GM13977 (cell line): ENCODE measurements at regions not wholly inside any gene's neighbourhood (a gene's known extent, or its start where the extent isn't known, plus 50 kb on each side); places are given as distances from the start of the nearest gene placed in this dataset.

ENCODE experiments used
- DNase-seq: peaks from one replicate; pipeline ENCODE4 v3.0.0; 2012; ENCODE audit warnings: low spot score
- in situ Hi-C: fragments of 300-500 bp; cut with MboI; formaldehyde crosslinking; loops from one replicate; pipeline ENCODE4 v1.12.0; 2022; ENCODE audit warnings: low sequenced_read_pairs, low pct_unique_long_range_greater_than_20kb, mixed read lengths, inconsistent platforms; ENCODE audit not compliant: unreplicated experiment
- TF ChIP-seq, protein P1 (sequence below): IDR thresholded peaks from 2 replicates; pipeline ENCODE4 v1.5.1; 2012; ENCODE audit warnings: mild to moderate bottlenecking, control low read depth; ENCODE audit not compliant: insufficient read depth; ENCODE audit errors: extremely low read depth, missing control alignments

GRCh38 chr13:90519157-90519556 is 828.3 kb upstream of the MIR17HG start:
- no peak for DNase-seq
- TF ChIP-seq, protein P1, sequence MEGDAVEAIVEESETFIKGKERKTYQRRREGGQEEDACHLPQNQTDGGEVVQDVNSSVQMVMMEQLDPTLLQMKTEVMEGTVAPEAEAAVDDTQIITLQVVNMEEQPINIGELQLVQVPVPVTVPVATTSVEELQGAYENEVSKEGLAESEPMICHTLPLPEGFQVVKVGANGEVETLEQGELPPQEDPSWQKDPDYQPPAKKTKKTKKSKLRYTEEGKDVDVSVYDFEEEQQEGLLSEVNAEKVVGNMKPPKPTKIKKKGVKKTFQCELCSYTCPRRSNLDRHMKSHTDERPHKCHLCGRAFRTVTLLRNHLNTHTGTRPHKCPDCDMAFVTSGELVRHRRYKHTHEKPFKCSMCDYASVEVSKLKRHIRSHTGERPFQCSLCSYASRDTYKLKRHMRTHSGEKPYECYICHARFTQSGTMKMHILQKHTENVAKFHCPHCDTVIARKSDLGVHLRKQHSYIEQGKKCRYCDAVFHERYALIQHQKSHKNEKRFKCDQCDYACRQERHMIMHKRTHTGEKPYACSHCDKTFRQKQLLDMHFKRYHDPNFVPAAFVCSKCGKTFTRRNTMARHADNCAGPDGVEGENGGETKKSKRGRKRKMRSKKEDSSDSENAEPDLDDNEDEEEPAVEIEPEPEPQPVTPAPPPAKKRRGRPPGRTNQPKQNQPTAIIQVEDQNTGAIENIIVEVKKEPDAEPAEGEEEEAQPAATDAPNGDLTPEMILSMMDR, result no peak
- in situ Hi-C loops, result no loop called here

DNA sequence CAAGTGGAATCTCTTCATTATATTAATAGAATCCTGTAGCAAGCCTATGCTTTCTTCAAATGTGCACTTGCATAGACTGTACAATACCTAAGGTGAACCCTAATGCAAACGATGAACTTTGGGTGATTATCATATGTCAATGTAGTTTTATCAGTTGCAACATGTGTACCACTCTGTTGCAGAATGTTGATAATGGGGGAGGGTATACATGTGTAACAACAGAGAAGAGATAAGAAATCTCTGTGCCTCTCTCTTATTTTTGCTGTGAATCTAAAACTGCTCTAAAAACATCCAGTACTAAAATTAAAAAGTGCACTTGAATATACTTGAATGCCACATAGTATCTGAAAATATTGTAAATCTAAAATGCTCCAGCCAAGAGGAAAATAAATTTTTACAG is 820.8 kb upstream of the MIR17HG start:
- TF ChIP-seq, protein P1, result no peak
- in situ Hi-C loops, result no loop called here
- no peak for DNase-seq

DNA sequence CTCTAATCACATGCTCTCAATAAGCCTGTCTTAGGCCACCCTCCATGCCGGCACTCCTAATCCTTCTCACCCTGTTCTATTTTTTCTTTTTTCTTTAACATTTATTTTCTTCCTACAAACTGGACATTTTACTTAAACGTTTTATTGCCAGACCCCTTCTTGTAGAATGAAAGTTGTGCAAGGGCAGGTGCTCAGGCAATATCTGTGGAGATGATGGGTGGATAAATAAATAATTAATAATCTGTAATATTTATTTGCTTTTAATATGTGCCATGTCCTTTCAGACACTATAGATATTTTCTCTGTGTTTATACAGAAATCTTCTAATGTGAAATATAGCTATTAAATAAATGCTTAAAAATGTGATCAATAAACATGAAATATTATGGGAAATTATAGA is 815.7 kb upstream of the MIR17HG start:
- TF ChIP-seq, protein P1, result no peak
- no peak for DNase-seq
- in situ Hi-C loops, result no loop called here

GRCh38 chr13:90532861-90533492 is 814.5 kb upstream of the MIR17HG start:
- TF ChIP-seq, protein P1, result no peak
- no peak for DNase-seq
- in situ Hi-C loops, result no loop called here

- TF ChIP-seq, protein P1, result no peak
- in situ Hi-C loops, result no loop called here
- DNase-seq, result no peak
Observed at GRCh38 chr13:90533866-90534265, 813.6 kb upstream of the MIR17HG start.

- in situ Hi-C loops, result no loop called here
- DNase-seq, result no peak
- TF ChIP-seq, protein P1, result no peak
Observed at GRCh38 chr13:90534617-90535370, 812.7 kb upstream of the MIR17HG start.
